H1 (cell line): ENCODE measurements at regions not wholly inside any gene's neighbourhood (a gene's known extent, or its start where the extent isn't known, plus 50 kb on each side); places are given as distances from the start of the nearest gene placed in this dataset.

ENCODE experiments used
- CTCF ChIA-PET: fragments of 300-600 bp; sonication (Branson Sonifier 250); formaldehyde crosslinking; loops from one replicate; lab custom pipeline; 2021; ENCODE audit not compliant: partially characterized antibody; lab: Charles Lee
- POLR2A ChIA-PET: fragments of 300-600 bp; sonication (Branson Sonifier 250); formaldehyde crosslinking; loops from one replicate; lab custom pipeline; 2021; ENCODE audit warnings: inconsistent platforms; ENCODE audit not compliant: partially characterized antibody; lab: Charles Lee
- DNase-seq, 2 experiments: peaks; one replicate each; pipeline versions ENCODE4 v3.0.0 to v3.0.0-alpha.2; 2010 to 2022; ENCODE audit warnings: low spot score in 2 of 2, low read depth in 1 of 2, mixed read lengths in 1 of 2
- FAIRE-seq: peaks from 2 replicates; lab custom pipeline; 2011; peaks lifted over from hg19 to GRCh38; lab: Jason Lieb, UNC
- H2AFZ ChIP-seq: 2 replicates; pipeline ENCODE4 v1.8.1; 2012; ENCODE audit warnings: low read length, inconsistent platforms
- H2AK5ac ChIP-seq: 2 replicates; pipeline ENCODE4 v1.6.1; 2013; ENCODE audit warnings: low read depth, low read length
- H2BK120ac ChIP-seq: replicated peaks from 2 replicates; pipeline ENCODE3; 2013; ENCODE audit warnings: low read depth, low read length, inconsistent platforms
- H2BK12ac ChIP-seq: 2 replicates; pipeline ENCODE4 v1.6.1; 2013; ENCODE audit warnings: low read depth, low read length
- H2BK15ac ChIP-seq: 2 replicates; pipeline ENCODE4 v1.6.1; 2013; ENCODE audit warnings: low read length
- H2BK20ac ChIP-seq: 2 replicates; pipeline ENCODE4 v1.6.1; 2013; ENCODE audit warnings: low read length
- H2BK5ac ChIP-seq: 2 replicates; pipeline ENCODE4 v1.6.1; 2013; ENCODE audit warnings: low read depth, low read length
- H3K14ac ChIP-seq: 2 replicates; pipeline ENCODE4 v1.6.1; 2013; ENCODE audit warnings: inconsistent platforms; ENCODE audit not compliant: insufficient read length
- H3K18ac ChIP-seq: 2 replicates; pipeline ENCODE4 v1.6.1; 2013; ENCODE audit warnings: low read length; ENCODE audit errors: extremely low read depth
- H3K23ac ChIP-seq: 2 replicates; pipeline ENCODE4 v1.6.1; 2013; ENCODE audit warnings: inconsistent platforms; ENCODE audit not compliant: insufficient read length
- H3K23me2 ChIP-seq: 2 replicates; pipeline ENCODE4 v1.6.1; 2013; ENCODE audit warnings: low read depth, low read length
- H3K27ac ChIP-seq: 2 replicates; pipeline ENCODE4 v1.6.1; 2011; ENCODE audit warnings: low read depth, low read length, inconsistent platforms
- H3K27me3 ChIP-seq, 4 experiments: replicated peaks in 1 of 4; 1 replicate in 1 of 4; 2 replicates in 3 of 4; pipeline versions ENCODE4 v1.6.1 to v1.8.1; 2011 to 2013; ENCODE audit warnings: low read length in 3 of 4, mild to moderate bottlenecking in 3 of 4, inconsistent platforms in 2 of 4, mixed read lengths in 2 of 4, moderate library complexity in 1 of 4; ENCODE audit not compliant: control insufficient read depth in 3 of 4, insufficient read depth in 3 of 4; ENCODE audit errors: extremely low read depth in 1 of 4
- H3K36me3 ChIP-seq, 4 experiments: 2 replicates each; pipeline versions ENCODE4 v1.6.1 to v1.8.1; 2011 to 2013; ENCODE audit warnings: mild to moderate bottlenecking in 4 of 4, low read length in 3 of 4, moderate library complexity in 2 of 4, control low read depth in 1 of 4, inconsistent platforms in 1 of 4; ENCODE audit not compliant: insufficient read depth in 4 of 4, control insufficient read depth in 2 of 4
- H3K4ac ChIP-seq: replicated peaks from 2 replicates; pipeline ENCODE3; 2013; ENCODE audit warnings: low read length, low read depth, mixed read lengths, inconsistent platforms; ENCODE audit not compliant: insufficient read length
- H3K4me1 ChIP-seq, 4 experiments: replicated peaks in 1 of 4; 1 replicate in 1 of 4; 2 replicates in 3 of 4; pipeline versions ENCODE4 v1.6.1 to v1.8.1; 2011 to 2013; ENCODE audit warnings: low read length in 3 of 4, inconsistent platforms in 2 of 4, mixed read lengths in 1 of 4; ENCODE audit not compliant: insufficient read depth in 4 of 4, control insufficient read depth in 3 of 4
- H3K4me2 ChIP-seq, 2 experiments: 2 replicates each; pipeline versions ENCODE4 v1.6.1 to v1.8.1; 2011 to 2013; ENCODE audit warnings: low read depth in 2 of 2, low read length in 2 of 2, control low read depth in 1 of 2, inconsistent platforms in 1 of 2, mild to moderate bottlenecking in 1 of 2; ENCODE audit not compliant: insufficient read depth in 1 of 2
- H3K4me3 ChIP-seq, 4 experiments: fragments of 200-600, 300-600 bp in 1 of 4; sonication (generic), shearing (Covaris generic), sonication (Bioruptor Twin) in 1 of 4; 2 replicates each; pipeline versions ENCODE4 v1.5.1 to v1.8.1; 2011 to 2016; ENCODE audit warnings: low read length in 4 of 4, low read depth in 3 of 4, control low read depth in 2 of 4, inconsistent platforms in 2 of 4, mild to moderate bottlenecking in 2 of 4, mixed read lengths in 1 of 4, moderate library complexity in 1 of 4; ENCODE audit not compliant: insufficient read depth in 2 of 4; ENCODE audit errors: extremely low read depth in 1 of 4
- H3K56ac ChIP-seq: replicated peaks from 2 replicates; pipeline ENCODE3; 2013; ENCODE audit warnings: low read depth, mild to moderate bottlenecking, mixed read lengths, low read length, inconsistent platforms; ENCODE audit not compliant: insufficient read length
- H3K79me1 ChIP-seq: 2 replicates; pipeline ENCODE4 v1.6.1; 2013; ENCODE audit warnings: low read depth, low read length, control low read depth
- H3K79me2 ChIP-seq, 2 experiments: 2 replicates each; pipeline versions ENCODE4 v1.6.1 to v1.8.1; 2012 to 2013; ENCODE audit warnings: low read length in 2 of 2, mild to moderate bottlenecking in 2 of 2, inconsistent platforms in 1 of 2; ENCODE audit not compliant: insufficient read depth in 2 of 2, control insufficient read depth in 1 of 2
- H3K9ac ChIP-seq, 4 experiments: replicated peaks in 1 of 4; 1 replicate in 1 of 4; 2 replicates in 3 of 4; pipeline versions ENCODE4 v1.6.1 to v1.8.1; 2011 to 2013; ENCODE audit warnings: low read depth in 3 of 4, low read length in 3 of 4, control low read depth in 2 of 4, mild to moderate bottlenecking in 2 of 4, moderate library complexity in 2 of 4, inconsistent platforms in 1 of 4; ENCODE audit errors: extremely low read depth in 1 of 4
- H3K9me3 ChIP-seq, 2 experiments: 2 replicates each; pipeline versions ENCODE4 v1.6.1 to v1.8.1; 2012 to 2013; ENCODE audit warnings: mild to moderate bottlenecking in 2 of 2, moderate library complexity in 2 of 2, control low read depth in 1 of 2, inconsistent platforms in 1 of 2, low read depth in 1 of 2, low read length in 1 of 2, mixed read lengths in 1 of 2; ENCODE audit not compliant: insufficient read depth in 2 of 2
- H4K20me1 ChIP-seq, 2 experiments: replicated peaks in 1 of 2; 2 replicates each; pipeline versions ENCODE3 to v1.8.1; 2011 to 2013; ENCODE audit warnings: inconsistent platforms in 2 of 2, low read length in 2 of 2, mild to moderate bottlenecking in 1 of 2; ENCODE audit not compliant: insufficient read depth in 2 of 2, control insufficient read depth in 1 of 2
- H4K5ac ChIP-seq: 2 replicates; pipeline ENCODE4 v1.6.1; 2013; ENCODE audit warnings: low read length, low read depth, mixed read lengths, inconsistent platforms; ENCODE audit not compliant: insufficient read length
- H4K8ac ChIP-seq: 2 replicates; pipeline ENCODE4 v1.8.0; 2013; ENCODE audit warnings: mild to moderate bottlenecking, moderate library complexity, low read length, inconsistent platforms; ENCODE audit not compliant: insufficient read depth; ENCODE audit errors: extremely low read depth
- H4K91ac ChIP-seq: replicated peaks from 2 replicates; pipeline ENCODE3; 2013; ENCODE audit warnings: low read length, mixed read lengths, inconsistent platforms; ENCODE audit not compliant: insufficient read length
- NANOG ChIP-seq: IDR thresholded peaks from 2 replicates; pipeline ENCODE4 v1.6.1; 2011; ENCODE audit warnings: low read length, low read depth, mild to moderate bottlenecking, inconsistent platforms; ENCODE audit not compliant: insufficient read depth, poor library complexity, severe bottlenecking
- SP4 ChIP-seq: IDR thresholded peaks from 2 replicates; pipeline ENCODE4 v1.6.1; 2012; ENCODE audit warnings: low read length, inconsistent platforms
- WGBS, 2 experiments: shearing (Covaris generic) in 1 of 2; methylation state at CpG; one replicate each; pipeline versions ENCODE4 v1.1.6 to v1.1.7; 2013 to 2015; ENCODE audit warnings: low lambda C conversion rate in 2 of 2, mixed read lengths in 2 of 2, inconsistent platforms in 1 of 2, low coverage in 1 of 2, missing lambda C conversion rate in 1 of 2; ENCODE audit not compliant: insufficient replicate concordance in 2 of 2, insufficient coverage in 1 of 2, insufficient read length in 1 of 2; ENCODE audit errors: extremely low coverage in 1 of 2, missing lambda C conversion rate in 1 of 2; 5-methylcytosine and 5-hydroxymethylcytosine counted together

DNA sequence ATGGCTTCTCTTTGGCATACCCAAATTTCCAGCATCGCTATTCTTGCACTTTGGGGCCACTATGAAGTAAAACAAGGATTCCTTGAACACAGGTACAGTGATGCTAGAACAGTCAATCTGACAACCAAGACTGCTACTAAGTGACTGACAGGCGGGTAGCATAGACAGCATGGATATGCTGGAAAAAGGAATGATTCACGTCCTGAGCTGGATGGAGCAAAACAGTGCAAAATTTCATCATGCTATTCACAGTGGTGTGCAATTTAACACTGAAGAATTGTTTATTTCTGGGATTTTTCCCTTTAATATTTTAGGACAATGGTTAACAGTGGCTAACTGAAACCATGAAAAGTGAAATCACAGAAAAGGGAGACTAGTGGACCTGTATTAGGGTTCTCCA is 1511.2 kb upstream of the ZEB2 start:
- no peak overlapping the region for H3K9ac ChIP-seq
- no peak for TF ChIP-seq NANOG
- TF ChIP-seq SP4 = no peak
- H3K23ac ChIP-seq = no peak overlapping the region
- H3K56ac ChIP-seq = no peak overlapping the region
- H3K14ac ChIP-seq = no peak overlapping the region
- no peaks in the 10 kb centered on the region for H3K79me1 ChIP-seq
- no peaks in the 10 kb centered on the region; a peak in 1 of 8 replicates for H3K36me3 ChIP-seq
- FAIRE-seq = no peak
- no peaks in the 10 kb centered on the region for H3K23me2 ChIP-seq
- H3K4me1 ChIP-seq = no peaks in the 10 kb centered on the region
- H2BK12ac ChIP-seq = no peak overlapping the region
- H3K4me3 ChIP-seq = no peak overlapping the region
- H3K27ac ChIP-seq = no peak overlapping the region
- H2AK5ac ChIP-seq = no peak overlapping the region
- H2BK15ac ChIP-seq = no peak overlapping the region
- no peaks in the 10 kb centered on the region for H3K27me3 ChIP-seq
- ChIA-PET POLR2A (no interaction called here), CTCF (no interaction called here)
- no peak overlapping the region for H2BK20ac ChIP-seq
- H4K8ac ChIP-seq = no peak overlapping the region
- H3K79me2 ChIP-seq = no peaks in the 10 kb centered on the region
- H3K18ac ChIP-seq = no peak overlapping the region
- no peak overlapping the region for H4K91ac ChIP-seq
- H3K9me3 ChIP-seq = no peaks in the 10 kb centered on the region
- H3K4me2 ChIP-seq = no peak overlapping the region
- no peak overlapping the region for H2BK120ac ChIP-seq
- H2BK5ac ChIP-seq = no peak overlapping the region
- no peaks in the 10 kb centered on the region for H4K20me1 ChIP-seq
- DNase-seq = no peak
- no peak overlapping the region for H4K5ac ChIP-seq
- H3K4ac ChIP-seq = no peak overlapping the region
- H2AFZ ChIP-seq = no peak overlapping the region
- whole genome bisulfite sequencing, 2 experiments = 88% methylated on average over 3 of the region's 3 CpGs; no CpG with 5 or more reads in 1 of the 2 experiments
